HEK293 (cell line): ENCODE measurements at regions not wholly inside any gene's neighbourhood (a gene's known extent, or its start where the extent isn't known, plus 50 kb on each side); places are given as distances from the start of the nearest gene placed in this dataset.

Experiments
- MYNN ChIP-seq: fragments of 450-650 bp; formaldehyde crosslinking; IDR thresholded peaks from 2 replicates; pipeline ENCODE4 v1.5.1; 2016; ENCODE audit warnings: missing biosample characterization, missing genetic modification characterization, borderline replicate concordance
- ZBTB20 ChIP-seq: fragments of 450-650 bp; formaldehyde crosslinking; IDR thresholded peaks from 2 replicates; pipeline ENCODE4 v1.5.1; 2016; ENCODE audit warnings: missing biosample characterization, missing genetic modification characterization
- ZFP41 ChIP-seq: fragments of 450-650 bp; formaldehyde crosslinking; IDR thresholded peaks from 2 replicates; pipeline ENCODE4 v1.5.1; 2016; ENCODE audit warnings: missing biosample characterization, missing genetic modification characterization, borderline replicate concordance
- ZNF274 ChIP-seq, 2 experiments: fragments of 200-500 bp in 1 of 2; fragments of 450-650 bp in 1 of 2; sonication (Bioruptor generic) in 1 of 2; formaldehyde crosslinking in 1 of 2; IDR thresholded peaks; 2 replicates each; pipeline versions ENCODE4 v1.5.1 to v1.6.1; 2014 to 2016; ENCODE audit warnings: borderline replicate concordance in 1 of 2, inconsistent platforms in 1 of 2, low read length in 1 of 2, missing biosample characterization in 1 of 2, missing genetic modification characterization in 1 of 2
- ZNF324 ChIP-seq: fragments of 450-650 bp; formaldehyde crosslinking; IDR thresholded peaks from 2 replicates; pipeline ENCODE4 v1.5.1; 2016; ENCODE audit warnings: missing biosample characterization, missing genetic modification characterization
- ZNF335 ChIP-seq: fragments of 450-650 bp; formaldehyde crosslinking; conservative IDR thresholded peaks from 2 replicates; pipeline ENCODE4 v1.5.1; 2016; ENCODE audit warnings: missing biosample characterization, missing genetic modification characterization
- TF ChIP-seq, protein P1 (sequence below): fragments of 450-650 bp; formaldehyde crosslinking; IDR thresholded peaks from 2 replicates; pipeline ENCODE4 v1.5.1; 2016; ENCODE audit warnings: missing biosample characterization, missing genetic modification characterization

DNA sequence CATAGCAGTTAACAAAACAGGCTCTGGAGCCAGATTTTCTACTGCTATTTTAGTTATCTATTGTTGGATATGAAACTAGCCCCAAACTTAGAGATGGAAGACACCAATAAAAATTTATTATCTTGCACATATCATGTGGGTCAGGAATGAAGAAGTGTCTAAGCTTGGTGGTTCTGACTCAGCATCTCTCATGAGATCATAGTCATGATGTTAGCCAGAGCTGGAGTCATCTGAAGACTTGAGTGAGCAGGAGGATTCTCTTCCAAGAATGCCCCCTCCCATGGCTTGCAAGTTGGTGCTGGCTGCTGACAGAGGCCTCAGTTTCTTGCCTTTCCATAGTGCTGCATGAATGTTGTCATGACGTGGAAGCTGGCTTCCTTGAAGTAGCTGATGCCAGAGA, 68.2 kb upstream of the TAPT1 start:
- TF ChIP-seq, protein P1, sequence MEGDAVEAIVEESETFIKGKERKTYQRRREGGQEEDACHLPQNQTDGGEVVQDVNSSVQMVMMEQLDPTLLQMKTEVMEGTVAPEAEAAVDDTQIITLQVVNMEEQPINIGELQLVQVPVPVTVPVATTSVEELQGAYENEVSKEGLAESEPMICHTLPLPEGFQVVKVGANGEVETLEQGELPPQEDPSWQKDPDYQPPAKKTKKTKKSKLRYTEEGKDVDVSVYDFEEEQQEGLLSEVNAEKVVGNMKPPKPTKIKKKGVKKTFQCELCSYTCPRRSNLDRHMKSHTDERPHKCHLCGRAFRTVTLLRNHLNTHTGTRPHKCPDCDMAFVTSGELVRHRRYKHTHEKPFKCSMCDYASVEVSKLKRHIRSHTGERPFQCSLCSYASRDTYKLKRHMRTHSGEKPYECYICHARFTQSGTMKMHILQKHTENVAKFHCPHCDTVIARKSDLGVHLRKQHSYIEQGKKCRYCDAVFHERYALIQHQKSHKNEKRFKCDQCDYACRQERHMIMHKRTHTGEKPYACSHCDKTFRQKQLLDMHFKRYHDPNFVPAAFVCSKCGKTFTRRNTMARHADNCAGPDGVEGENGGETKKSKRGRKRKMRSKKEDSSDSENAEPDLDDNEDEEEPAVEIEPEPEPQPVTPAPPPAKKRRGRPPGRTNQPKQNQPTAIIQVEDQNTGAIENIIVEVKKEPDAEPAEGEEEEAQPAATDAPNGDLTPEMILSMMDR (tag by site-specific recombination), result no peak
- TF ChIP-seq ZNF324 (tag by site-specific recombination) (no peak), ZNF335 (tag by site-specific recombination) (no peak), ZFP41 (no peak), ZBTB20 (tag by site-specific recombination) (no peak), MYNN (no peak), ZNF274 (IDR thresholded peaks at IDR 0.05; ENCODE audit: low read length) (no peak), ZNF274 (tag by site-specific recombination; IDR thresholded peaks at IDR 0.05; ENCODE audit: borderline replicate concordance) (no peak)
